Nucleus accumbens (tissue), 56 donors: ENCODE measurements at regions not wholly inside any gene's neighbourhood (a gene's known extent, or its start where the extent isn't known, plus 50 kb on each side); places are given as distances from the start of the nearest gene placed in this dataset.
"Not testable (repeated sequence)": the region's sequence is repeated elsewhere in the genome, so short reads cannot be mapped to it uniquely, and the experiment has no call there.

ENCODE experiments used
- DNase-seq, 56 donors: peaks; one replicate each; lab custom pipeline; 2025; lab: John Stamatoyannopoulos, UW

- no peak for DNase-seq
Measured at GRCh38 chr10:100637785-100638184, 102.0 kb downstream of the HIF1AN start.

GRCh38 chr10:100638969-100639368 lies 103.2 kb downstream of the HIF1AN start:
- not testable (repeated sequence) for DNase-seq

- no peak for DNase-seq
Measured at GRCh38 chr10:100642295-100642994, 102.9 kb upstream of the PAX2 start.

GRCh38 chr10:100645091-100645490 lies 100.3 kb upstream of the PAX2 start:
- no peak for DNase-seq

- no peak for DNase-seq
Measured at GRCh38 chr10:100645613-100646392, 99.6 kb upstream of the PAX2 start.

GRCh38 chr10:100647928-100648327 lies 97.5 kb upstream of the PAX2 start:
- DNase-seq: no peak

- DNase-seq: no peak
Measured at GRCh38 chr10:100650693-100651092, 94.7 kb upstream of the PAX2 start.

GRCh38 chr10:100651099-100651498 lies 94.3 kb upstream of the PAX2 start:
- DNase-seq: not testable (repeated sequence)

- DNase-seq: no peak
Measured at GRCh38 chr10:100651916-100652315, 93.5 kb upstream of the PAX2 start.

- DNase-seq: no peak
Measured at GRCh38 chr10:100652406-100653135, 92.8 kb upstream of the PAX2 start.

GRCh38 chr10:100653238-100653956 lies 92.0 kb upstream of the PAX2 start:
- DNase-seq: no peak

- DNase-seq: peak in 1 of 56 donors; percentile 13
Measured at GRCh38 chr10:100653957-100654781, 91.2 kb upstream of the PAX2 start.

GRCh38 chr10:100654782-100655325 lies 90.5 kb upstream of the PAX2 start:
- no peak for DNase-seq

GRCh38 chr10:100655326-100655759 lies 90.0 kb upstream of the PAX2 start:
- DNase-seq: no peak

- DNase-seq: no peak
Measured at GRCh38 chr10:100655760-100656421, 89.5 kb upstream of the PAX2 start.

- no peak for DNase-seq
Measured at GRCh38 chr10:100656454-100656853, 88.9 kb upstream of the PAX2 start.

- no peak for DNase-seq
Measured at GRCh38 chr10:100658269-100658668, 87.1 kb upstream of the PAX2 start.

GRCh38 chr10:100659361-100660098 lies 85.9 kb upstream of the PAX2 start:
- DNase-seq: no peak
